Hepatocyte (in vitro differentiated cells): ENCODE measurements at regions not wholly inside any gene's neighbourhood (a gene's known extent, or its start where the extent isn't known, plus 50 kb on each side); places are given as distances from the start of the nearest gene placed in this dataset.

Experiments
- DNase-seq: peaks from one replicate; pipeline ENCODE4 v3.0.0-alpha.2; 2016; ENCODE audit warnings: low spot score
- H2AFZ ChIP-seq: fragments of 200-600 bp; sonication (generic); 2 replicates; pipeline ENCODE4 v1.6.0; 2016; ENCODE audit warnings: antibody characterized with exemption, mild to moderate bottlenecking
- H3K27ac ChIP-seq: fragments of 200-600 bp; sonication (generic); 2 replicates; pipeline ENCODE4 v1.5.1; 2016; ENCODE audit warnings: mild to moderate bottlenecking
- H3K27me3 ChIP-seq: fragments of 200-600 bp; sonication (generic); 2 replicates; pipeline ENCODE4 v1.6.1; 2016
- H3K36me3 ChIP-seq: fragments of 200-600 bp; sonication (generic); replicated peaks from 2 replicates; pipeline ENCODE4 v1.5.1; 2016; ENCODE audit warnings: low read depth; ENCODE audit not compliant: insufficient read depth
- H3K4me1 ChIP-seq: fragments of 200-600 bp; sonication (generic); 2 replicates; pipeline ENCODE4 v1.5.1; 2016; ENCODE audit warnings: mild to moderate bottlenecking, moderate library complexity; ENCODE audit not compliant: insufficient read depth
- H3K4me2 ChIP-seq: fragments of 200-600 bp; sonication (generic); 2 replicates; pipeline ENCODE4 v1.6.0; 2016
- H3K4me3 ChIP-seq: fragments of 200-600 bp; sonication (generic); 2 replicates; pipeline ENCODE4 v1.5.1; 2016; ENCODE audit warnings: mild to moderate bottlenecking
- H3K79me2 ChIP-seq: fragments of 200-600 bp; sonication (generic); 2 replicates; pipeline ENCODE4 v1.6.0; 2017; ENCODE audit warnings: mild to moderate bottlenecking
- H3K9me2 ChIP-seq: fragments of 200-600 bp; sonication (generic); replicated peaks from 2 replicates; pipeline ENCODE4 v1.6.0; 2017; ENCODE audit warnings: mild to moderate bottlenecking; ENCODE audit not compliant: insufficient read depth
- H3K9me3 ChIP-seq: fragments of 200-600 bp; sonication (generic); 2 replicates; pipeline ENCODE4 v1.5.1; 2016; ENCODE audit warnings: low read depth, mild to moderate bottlenecking
- H4K20me1 ChIP-seq: fragments of 200-600 bp; sonication (generic); 2 replicates; pipeline ENCODE4 v1.6.0; 2016; ENCODE audit warnings: mild to moderate bottlenecking; ENCODE audit not compliant: insufficient read depth, poor library complexity, severe bottlenecking
- CTCF ChIP-seq: fragments of 200-600 bp; sonication (generic); IDR thresholded peaks from 2 replicates; pipeline ENCODE4 v1.5.1; 2016; ENCODE audit warnings: antibody characterized with exemption, mild to moderate bottlenecking; ENCODE audit not compliant: poor library complexity
- EZH2 ChIP-seq: fragments of 200-600 bp; sonication (generic); IDR thresholded peaks from 2 replicates; pipeline ENCODE4 v1.6.1; 2016; ENCODE audit warnings: antibody characterized with exemption, mild to moderate bottlenecking, borderline replicate concordance
- EZH2phosphoT487 ChIP-seq: fragments of 200-600 bp; sonication (generic); IDR thresholded peaks from one replicate; pipeline ENCODE4 v1.6.1; 2018; ENCODE audit warnings: antibody characterized with exemption, mild to moderate bottlenecking, low read depth, moderate library complexity; ENCODE audit not compliant: unreplicated experiment, severe bottlenecking
- WGBS: methylation state at CpG from one replicate; pipeline ENCODE4 v1.1.6; 2016; ENCODE audit warnings: low lambda C conversion rate; ENCODE audit errors: missing lambda C conversion rate; 5-methylcytosine and 5-hydroxymethylcytosine counted together

GRCh38 chr6:138008791-138009190 is 98.4 kb downstream of the PERP start:
- DNase-seq, result no peak
- Histone ChIP-seq H3K4me1 (no peaks in the 10 kb centered on the region), H3K36me3 (no peaks in the 10 kb centered on the region), H3K4me2 (no peak overlapping the region), H3K4me3 (no peak overlapping the region), H3K9me3 (no peaks in the 10 kb centered on the region), H3K27ac (no peak overlapping the region), H3K9me2 (no peaks in the 10 kb centered on the region), H3K27me3 (no peaks in the 10 kb centered on the region), H4K20me1 (no peaks in the 10 kb centered on the region), H2AFZ (no peak overlapping the region), H3K79me2 (no peaks in the 10 kb centered on the region)
- WGBS, result 64% methylated on average over 3 of the region's 3 CpGs
- TF ChIP-seq EZH2phosphoT487 (no peak), EZH2 (no peak), CTCF (no peak)

DNA sequence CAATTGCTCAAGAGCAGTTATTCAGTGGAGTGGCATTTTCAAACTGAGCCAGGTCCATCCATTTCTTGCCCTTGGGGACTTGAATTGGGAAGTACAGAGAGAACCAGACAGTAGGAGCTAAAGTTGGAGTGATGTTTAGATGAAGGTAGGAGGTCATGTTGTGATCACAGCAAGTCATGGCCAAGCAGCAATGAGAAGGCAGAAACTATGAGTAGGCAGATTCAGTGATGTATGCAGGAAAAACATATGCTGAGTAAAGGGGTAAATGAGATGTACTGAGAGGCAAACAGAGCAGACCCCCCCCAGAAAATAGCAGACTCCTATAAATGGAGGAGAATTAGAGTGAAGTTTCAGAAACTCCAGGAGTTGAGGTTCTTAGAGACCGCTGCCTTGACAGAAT is 95.8 kb downstream of the PERP start:
- TF ChIP-seq EZH2 (no peak), EZH2phosphoT487 (no peak)
- Histone ChIP-seq H4K20me1 (no peaks in the 10 kb centered on the region), H3K9me2 (no peaks in the 10 kb centered on the region), H3K4me3 (no peak overlapping the region), H3K36me3 (no peaks in the 10 kb centered on the region), H3K4me2 (no peak overlapping the region), H3K27ac (no peak overlapping the region), H2AFZ (no peak overlapping the region), H3K4me1 (no peaks in the 10 kb centered on the region), H3K79me2 (no peaks in the 10 kb centered on the region), H3K9me3 (no peaks in the 10 kb centered on the region), H3K27me3 (no peaks in the 10 kb centered on the region)
- DNase-seq, result no peak
- 94% methylated on average over 1 of the region's 1 CpG for WGBS

- DNase-seq, result no peak
- H3K27ac ChIP-seq, result no peak overlapping the region
- WGBS, result 91% methylated on average over 1 of the region's 1 CpG
Measured at GRCh38 chr6:138012682-138013081, 94.5 kb downstream of the PERP start.

DNA sequence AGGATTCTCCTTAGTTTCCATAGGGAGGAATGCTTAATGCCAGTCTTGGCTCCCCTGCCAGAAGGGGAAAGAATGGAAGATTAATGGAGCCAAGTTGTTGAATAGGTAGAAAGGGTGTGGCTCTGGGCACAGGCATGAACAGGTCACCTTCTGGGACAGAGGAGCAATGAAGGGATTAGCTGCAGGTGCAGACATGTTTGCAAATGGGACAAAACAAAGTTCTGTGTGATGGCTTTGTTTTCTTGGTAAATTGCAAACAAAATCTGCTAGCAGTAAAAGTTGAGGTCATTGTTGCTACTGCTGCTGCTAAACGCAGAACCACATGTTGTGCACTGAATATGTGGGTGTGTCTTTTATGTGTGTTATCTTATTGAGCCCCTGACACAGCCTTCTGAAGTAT is 93.3 kb downstream of the PERP start:
- no peaks in the 10 kb centered on the region for H3K79me2 ChIP-seq
- H3K36me3 ChIP-seq, result no peaks in the 10 kb centered on the region
- TF ChIP-seq EZH2phosphoT487 (no peak), EZH2 (no peak), CTCF (no peak)
- no peaks in the 10 kb centered on the region for H3K27me3 ChIP-seq
- 39% methylated on average over 1 of the region's 1 CpG for WGBS
- H4K20me1 ChIP-seq, result no peaks in the 10 kb centered on the region
- no peak overlapping the region for H3K4me3 ChIP-seq
- no peak overlapping the region for H3K4me2 ChIP-seq
- H3K4me1 ChIP-seq, result no peaks in the 10 kb centered on the region
- no peaks in the 10 kb centered on the region for H3K9me2 ChIP-seq
- H3K9me3 ChIP-seq, result no peaks in the 10 kb centered on the region
- no peak overlapping the region for H3K27ac ChIP-seq
- no peak overlapping the region for H2AFZ ChIP-seq
- DNase-seq, result no peak

More at GRCh38 chr6:138012682-138013081, 94.5 kb downstream of the PERP start:
- Histone ChIP-seq H2AFZ (no peak overlapping the region), H3K9me2 (no peaks in the 10 kb centered on the region), H3K9me3 (no peaks in the 10 kb centered on the region), H3K79me2 (no peaks in the 10 kb centered on the region), H3K4me3 (no peak overlapping the region), H3K4me2 (no peak overlapping the region), H3K27me3 (no peaks in the 10 kb centered on the region), H4K20me1 (no peaks in the 10 kb centered on the region), H3K36me3 (no peaks in the 10 kb centered on the region), H3K4me1 (no peaks in the 10 kb centered on the region)
- no peak for TF ChIP-seq EZH2
